K562 (cell line): ENCODE measurements at regions not wholly inside any gene's neighbourhood (a gene's known extent, or its start where the extent isn't known, plus 50 kb on each side); places are given as distances from the start of the nearest gene placed in this dataset.
A peak's percentile ranks its signal among the peaks of the same experiment; 100 is the strongest.

ENCODE experiments used
- ATF6 ChIP-seq: sonication (generic); formaldehyde crosslinking; IDR thresholded peaks from 2 replicates; pipeline ENCODE4 v1.4.0; 2020; ENCODE audit warnings: mild to moderate bottlenecking, missing genetic modification reagents
- CHAMP1 ChIP-seq: fragments of 450-650 bp; IDR thresholded peaks from 2 replicates; pipeline ENCODE4 v1.6.1; 2016; ENCODE audit warnings: mild to moderate bottlenecking
- CHCHD3 ChIP-seq: fragments of 250-450 bp; sonication (Bioruptor Pico); IDR thresholded peaks from 2 replicates; pipeline ENCODE4 v2.1.2; 2022; ENCODE audit warnings: mild to moderate bottlenecking
- CXXC5 ChIP-seq: fragments of 250-450 bp; sonication (Bioruptor Pico); IDR thresholded peaks from 2 replicates; pipeline ENCODE4 v1.8.0; 2022; ENCODE audit warnings: inconsistent platforms, mild to moderate bottlenecking, moderate library complexity
- GTF2E2 ChIP-seq: fragments of 200-800 bp; sonication (Bioruptor generic); IDR thresholded peaks from 2 replicates; pipeline ENCODE4 v1.6.1; 2016; ENCODE audit warnings: missing genetic modification characterization, missing compliant biosample characterization
- KDM2B ChIP-seq: fragments of 250-450 bp; sonication (Bioruptor Pico); IDR thresholded peaks from 2 replicates; pipeline ENCODE4 v1.8.0; 2021; ENCODE audit warnings: mild to moderate bottlenecking, moderate library complexity
- MAZ ChIP-seq, 2 experiments: fragments of 450-650 bp in 1 of 2; sonication (generic) in 1 of 2; formaldehyde crosslinking; IDR thresholded peaks in 1 of 2; conservative IDR thresholded peaks in 1 of 2; 2 replicates each; pipeline versions ENCODE4 v1.4.0 to v1.5.0; 2020; ENCODE audit warnings: mild to moderate bottlenecking in 1 of 2, missing genetic modification reagents in 1 of 2
- NR1H2 ChIP-seq: sonication (generic); formaldehyde crosslinking; IDR thresholded peaks from 2 replicates; pipeline ENCODE4 v1.4.0; 2020; ENCODE audit warnings: mild to moderate bottlenecking, missing genetic modification reagents
- PCBP2 ChIP-seq: fragments of 200-400 bp; formaldehyde crosslinking; IDR thresholded peaks from 2 replicates; pipeline ENCODE4 v1.6.1; 2018; ENCODE audit warnings: low read length, low read depth, mild to moderate bottlenecking, moderate library complexity; ENCODE audit not compliant: poor library complexity, severe bottlenecking
- STAT5A ChIP-seq: IDR thresholded peaks from 2 replicates; pipeline ENCODE4 v1.6.1; 2012; ENCODE audit warnings: low read length, inconsistent platforms, borderline replicate concordance
- ZFP30 ChIP-seq: fragments of 250-450 bp; sonication (Bioruptor Pico); IDR thresholded peaks from 2 replicates; pipeline ENCODE4 v1.8.0; 2022; ENCODE audit warnings: moderate library complexity, mild to moderate bottlenecking, inconsistent platforms, borderline replicate concordance
- ZNF551 ChIP-seq: fragments of 250-450 bp; sonication (Bioruptor Pico); IDR thresholded peaks from 2 replicates; pipeline ENCODE4 v1.5.0; 2021; ENCODE audit warnings: mild to moderate bottlenecking, moderate library complexity

GRCh38 chr22:20641919-20642579 is 131.9 kb upstream of the SERPIND1 start (continued):
- TF ChIP-seq STAT5A (no peak), CHCHD3 (CRISPR knock-in tag) (no peak), KDM2B (CRISPR knock-in tag) (no peak), MAZ (CRISPR knock-in tag; conservative IDR thresholded peaks at IDR 0.05 in 1 of 2, IDR thresholded peaks at IDR 0.05 in 1 of 2) (0 out of 4 replicates have a peak, but pooled peaks of 1 of the 2 experiments have one; percentile 19), CXXC5 (no peak), ZFP30 (CRISPR knock-in tag) (no peak; the same call in 1 of the 2 replicates), NR1H2 (no peak), CHAMP1 (no peak), ZNF551 (CRISPR knock-in tag) (no peak), GTF2E2 (no peak), ATF6 (no peak), PCBP2 (no peak)
